Heart left ventricle (tissue), 16 donors: ENCODE measurements at regions not wholly inside any gene's neighbourhood (a gene's known extent, or its start where the extent isn't known, plus 50 kb on each side); places are given as distances from the start of the nearest gene placed in this dataset.
A peak's percentile ranks its signal among the peaks of the same experiment; 100 is the strongest.
"Not testable (repeated sequence)": the region's sequence is repeated elsewhere in the genome, so short reads cannot be mapped to it uniquely, and the experiment has no call there.

ENCODE experiments used
- ATAC-seq, 4 donors: fragments of 200-7000 bp; cut with Tn5 transposase; one replicate each; pipeline ENCODE4 v1.9.1; 2020 to 2022; ENCODE audit warnings: moderate library complexity in 4 of 4, mild to moderate bottlenecking in 3 of 4, moderate number of reproducible peaks in 1 of 4
- DNase-seq, 5 donors: peaks; one replicate each; pipeline ENCODE4 v3.0.0-alpha.2; 2020
- H3K27ac ChIP-seq, 12 donors: fragments of 200-600 bp; sonication (generic) in 4 of 12; one replicate each; pipeline versions ENCODE4 v1.5.0 to v1.8.0; 2016 to 2022; ENCODE audit warnings: mild to moderate bottlenecking in 2 of 12
- H3K27me3 ChIP-seq, 9 donors: fragments of 200-600 bp; sonication (generic) in 2 of 9; one replicate each; pipeline versions ENCODE4 v1.5.1 to v1.8.0; 2016 to 2022; ENCODE audit warnings: mild to moderate bottlenecking in 3 of 9
- H3K36me3 ChIP-seq, 9 donors: fragments of 200-600 bp; sonication (generic) in 2 of 9; one replicate each; pipeline versions ENCODE4 v1.5.0 to v1.8.0; 2018 to 2022; ENCODE audit warnings: mild to moderate bottlenecking in 2 of 9
- H3K4me1 ChIP-seq, 12 donors: fragments of 200-600 bp; sonication (generic) in 4 of 12; one replicate each; pipeline versions ENCODE4 v1.5.0 to v1.8.0; 2016 to 2022; ENCODE audit warnings: mild to moderate bottlenecking in 3 of 12
- H3K4me3 ChIP-seq, 12 donors: fragments of 200-600 bp; sonication (generic) in 4 of 12; one replicate each; pipeline versions ENCODE4 v1.5.0 to v1.8.0; 2017 to 2022; ENCODE audit warnings: mild to moderate bottlenecking in 9 of 12, moderate library complexity in 4 of 12
- H3K9me3 ChIP-seq, 12 donors: fragments of 200-600 bp; sonication (generic) in 4 of 12; one replicate each; pipeline versions ENCODE4 v1.5.0 to v1.8.0; 2016 to 2022; ENCODE audit warnings: mild to moderate bottlenecking in 1 of 12
- POLR2A ChIP-seq, 2 donors: fragments of 450-650 bp; IDR thresholded peaks; one replicate each; pipeline ENCODE4 v1.6.1; 2017; ENCODE audit warnings: antibody characterized with exemption in 2 of 2, mild to moderate bottlenecking in 2 of 2, moderate library complexity in 2 of 2
- WGBS, 4 donors: extraction: QIAGEN DNeasy Blood & Tissue Kit in 2 of 4; methylation state at CpG; one replicate each; pipeline versions ENCODE4 v1.1.5 to v1.1.7; 2013 to 2018; 5-methylcytosine and 5-hydroxymethylcytosine counted together
- intact Hi-C, 10 donors: fragments of 100-400 bp; cut with DNase I; formaldehyde crosslinking; loops; one replicate each; pipeline versions ENCODE4 v1.11.1 to v1.14.2; 2022
- TF ChIP-seq, protein P1 (sequence below), 12 donors: fragments of 200-600 bp; sonication (generic) in 4 of 12; IDR thresholded peaks; one replicate each; pipeline versions ENCODE4 v1.5.0 to v1.8.0; 2018 to 2022; ENCODE audit warnings: antibody characterized with exemption in 12 of 12, mild to moderate bottlenecking in 5 of 12
- donor health status: ischemic (EF 13 %, LVEDD 7.1; RV severe dilation, severe dysfunction).
- donor health status: healthy with polysubstance abuse.
- donor health status: DM: no; HTN: yes; CAD: no.
- donor health status: DM: no; HTN: no; CAD: no.
- donor health status: ischemic (EF 25% LVEDD 6.9; RV normal size, moderate dysfunction).
- donor health status: ischemic (EF 25% LVEDD 5.7; RV mildly dilated, moderate dysfunction).
- donor health status: healthy.
- donor health status: DM: yes; HTN: yes; CAD: no.
- donor health status: ischemic (EF 35%, LVEDD 5.7; RV mildly dilated, moderate dysfunction).
- donor health status: nonischemic (EF 11% LVEDD 7.7; RV severe dilation, severe dysfunction).
- donor health status: DM: yes; HTN: yes; CAD: no.
- donor health status: PGD.
- donor health status: ischemic (EF 29% LVEDD 5.4; RV normal size, mild dysfunction).
- donor health status: nonischemic (EF 23%, LVEDD 6.1; RV moderate dilation, normal function).

DNA sequence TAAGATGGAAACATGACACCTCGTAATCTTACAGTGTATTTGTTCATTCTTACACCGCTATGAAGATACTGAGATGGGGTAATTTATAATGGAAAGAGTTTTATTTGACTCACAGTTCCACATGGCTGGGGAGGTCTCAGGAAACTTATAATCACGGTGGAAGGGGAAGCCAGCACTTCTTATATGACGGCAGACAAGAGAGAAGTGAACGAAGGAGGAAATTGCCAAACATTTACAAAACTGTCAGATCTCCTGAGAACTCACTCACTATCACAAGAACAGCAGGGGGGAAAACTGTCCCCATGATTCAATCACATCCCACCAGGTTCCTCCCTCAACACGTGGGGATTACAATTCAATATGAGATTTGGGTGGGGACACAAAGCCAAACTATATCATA lies 282.3 kb downstream of the HGF start:
- no peaks in the 10 kb centered on the region for H3K36me3 ChIP-seq
- no peak for ATAC-seq
- H3K27ac ChIP-seq, result no peak overlapping the region
- 70 to 82% (median 77%) methylated on average over 6 of the region's 6 CpGs for WGBS, 4 donors
- no peaks in the 10 kb centered on the region for H3K9me3 ChIP-seq
- peaks cover 0 to 19% (median 4%) of the 10 kb centered on the region in 12 donors for H3K4me1 ChIP-seq
- intact Hi-C loops, result loop anchor here in 3 of 10 donors (10.0 kb wide), 5 partner anchors 527 to 1237 kb away; no protein-coding TSS in a partner anchor
- no peak overlapping the region for H3K4me3 ChIP-seq
- H3K27me3 ChIP-seq, result no peaks in the 10 kb centered on the region
- DNase-seq, result no peak
- TF ChIP-seq POLR2A (IDR thresholded peaks at IDR 0.05), result no peak
- TF ChIP-seq, protein P1, sequence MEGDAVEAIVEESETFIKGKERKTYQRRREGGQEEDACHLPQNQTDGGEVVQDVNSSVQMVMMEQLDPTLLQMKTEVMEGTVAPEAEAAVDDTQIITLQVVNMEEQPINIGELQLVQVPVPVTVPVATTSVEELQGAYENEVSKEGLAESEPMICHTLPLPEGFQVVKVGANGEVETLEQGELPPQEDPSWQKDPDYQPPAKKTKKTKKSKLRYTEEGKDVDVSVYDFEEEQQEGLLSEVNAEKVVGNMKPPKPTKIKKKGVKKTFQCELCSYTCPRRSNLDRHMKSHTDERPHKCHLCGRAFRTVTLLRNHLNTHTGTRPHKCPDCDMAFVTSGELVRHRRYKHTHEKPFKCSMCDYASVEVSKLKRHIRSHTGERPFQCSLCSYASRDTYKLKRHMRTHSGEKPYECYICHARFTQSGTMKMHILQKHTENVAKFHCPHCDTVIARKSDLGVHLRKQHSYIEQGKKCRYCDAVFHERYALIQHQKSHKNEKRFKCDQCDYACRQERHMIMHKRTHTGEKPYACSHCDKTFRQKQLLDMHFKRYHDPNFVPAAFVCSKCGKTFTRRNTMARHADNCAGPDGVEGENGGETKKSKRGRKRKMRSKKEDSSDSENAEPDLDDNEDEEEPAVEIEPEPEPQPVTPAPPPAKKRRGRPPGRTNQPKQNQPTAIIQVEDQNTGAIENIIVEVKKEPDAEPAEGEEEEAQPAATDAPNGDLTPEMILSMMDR (IDR thresholded peaks at IDR 0.05), result no peak

DNA sequence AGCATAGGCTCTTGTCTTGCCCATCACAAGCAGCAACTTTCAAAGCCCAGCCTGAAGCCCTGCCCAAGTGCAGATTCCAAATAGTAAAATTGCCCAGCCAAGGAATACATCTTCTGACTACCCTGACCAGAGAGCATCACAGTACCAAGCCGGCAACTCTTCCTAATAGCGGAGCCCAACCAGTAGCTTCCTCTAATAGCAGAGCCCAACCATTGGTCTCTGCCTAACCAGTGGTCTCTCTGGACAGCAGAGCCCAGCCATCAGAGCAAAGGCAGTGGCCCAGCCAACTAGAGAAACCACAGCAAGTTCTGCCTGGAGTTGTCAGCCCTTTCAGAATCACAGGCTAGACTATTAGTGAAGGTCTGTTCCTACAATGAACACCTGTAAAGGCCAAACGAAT lies 285.6 kb downstream of the HGF start:
- 19 to 26% (median 23%) methylated on average over 3 of the region's 3 CpGs for WGBS, 4 donors
- H3K27ac ChIP-seq, result peak overlapping the region in 2 of 12 donors; percentile 4 to 54
- intact Hi-C loops, result loop anchor here in 7 of 10 donors (5.0 to 10.0 kb wide), 8 partner anchors 531 to 1243 kb away; no protein-coding TSS in a partner anchor
- peak; percentile 96 to 99 (median 99) for ATAC-seq
- no peaks in the 10 kb centered on the region for H3K9me3 ChIP-seq
- H3K36me3 ChIP-seq, result no peaks in the 10 kb centered on the region
- no peaks in the 10 kb centered on the region for H3K27me3 ChIP-seq
- peaks cover 0 to 21% (median 4%) of the 10 kb centered on the region in 12 donors for H3K4me1 ChIP-seq
- TF ChIP-seq, protein P1 (IDR thresholded peaks at IDR 0.05), result no peak
- no peak for TF ChIP-seq POLR2A (IDR thresholded peaks at IDR 0.05)
- H3K4me3 ChIP-seq, result no peak overlapping the region
- peak; percentile 61 to 73 (median 68) for DNase-seq

DNA sequence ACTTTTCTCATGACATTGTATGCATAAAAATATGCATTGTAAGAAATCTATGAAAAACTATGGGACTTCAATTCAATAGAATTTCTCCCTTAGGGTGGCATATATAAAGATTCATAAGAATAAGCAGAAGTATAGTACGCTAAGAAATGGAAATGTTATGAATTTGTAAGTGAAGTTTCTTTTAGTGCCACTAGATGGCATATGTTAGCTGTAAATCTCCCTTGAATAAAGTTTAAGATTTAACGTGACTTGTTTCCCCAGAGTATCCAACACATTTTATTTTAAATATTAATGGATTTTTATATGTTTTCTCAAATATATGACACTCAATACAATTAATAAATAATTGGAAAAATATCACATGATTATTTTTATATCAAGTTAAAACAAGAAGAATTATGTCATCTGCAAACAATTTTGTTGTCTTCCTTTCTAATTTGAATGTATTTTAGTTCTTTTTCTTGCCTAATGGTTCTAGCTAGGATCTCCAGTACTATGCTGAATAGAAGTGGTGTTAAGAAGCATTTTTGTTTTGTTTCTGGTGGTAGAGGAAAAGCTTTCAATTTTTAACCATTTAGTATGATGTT lies 287.2 kb downstream of the HGF start:
- Histone ChIP-seq H3K4me3 (no peak overlapping the region), H3K36me3 (no peaks in the 10 kb centered on the region), H3K27ac (no peak overlapping the region), H3K27me3 (no peaks in the 10 kb centered on the region), H3K4me1 (peaks cover 0 to 21% (median 4%) of the 10 kb centered on the region in 12 donors), H3K9me3 (no peaks in the 10 kb centered on the region)
- TF ChIP-seq, protein P1 (IDR thresholded peaks at IDR 0.05), result peak; percentile 51 to 79 (median 70)
- TF ChIP-seq POLR2A (IDR thresholded peaks at IDR 0.05), result no peak
- intact Hi-C loops, result loop anchor here in 7 of 10 donors (5.0 to 10.0 kb wide), 8 partner anchors 532 to 1245 kb away; no protein-coding TSS in a partner anchor
- ATAC-seq, result peak in 1 of 4 donors; percentile 37
- DNase-seq, result no peak
- WGBS, 4 donors, result 1 to 4% (median 3%) methylated on average over 2 of the region's 2 CpGs

DNA sequence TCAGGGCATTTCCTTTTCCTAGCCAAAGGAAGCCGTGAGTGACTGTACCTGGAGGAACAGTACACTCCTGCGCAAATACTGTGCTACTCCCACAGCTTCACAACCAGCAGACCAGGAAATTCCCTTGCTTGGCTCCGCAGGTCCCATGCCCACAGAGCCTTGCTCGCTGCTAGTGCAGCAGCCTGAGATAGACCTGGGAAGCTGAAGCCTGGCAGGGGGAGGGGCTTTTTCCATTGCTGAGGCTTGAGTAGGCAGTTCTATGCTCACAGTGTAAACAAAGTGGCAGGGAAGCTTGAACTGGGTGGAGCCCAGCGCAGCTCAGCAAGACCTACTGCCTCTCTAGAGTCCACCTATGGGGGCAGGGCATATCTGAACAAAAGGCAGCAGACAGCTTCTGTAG lies 291.2 kb downstream of the HGF start:
- intact Hi-C loops, result no loop called here
- Histone ChIP-seq H3K27me3 (no peaks in the 10 kb centered on the region), H3K27ac (no peak overlapping the region), H3K4me3 (no peak overlapping the region), H3K36me3 (no peaks in the 10 kb centered on the region), H3K4me1 (peaks cover 0 to 12% (median 0%) of the 10 kb centered on the region in 12 donors), H3K9me3 (no peaks in the 10 kb centered on the region)
- 66 to 88% (median 79%) methylated on average over 1 to 5 of the region's 5 CpGs for WGBS, 4 donors
- no peak for TF ChIP-seq POLR2A (IDR thresholded peaks at IDR 0.05)
- TF ChIP-seq, protein P1 (IDR thresholded peaks at IDR 0.05), result no peak
- DNase-seq, result no peak
- ATAC-seq, result no peak

DNA sequence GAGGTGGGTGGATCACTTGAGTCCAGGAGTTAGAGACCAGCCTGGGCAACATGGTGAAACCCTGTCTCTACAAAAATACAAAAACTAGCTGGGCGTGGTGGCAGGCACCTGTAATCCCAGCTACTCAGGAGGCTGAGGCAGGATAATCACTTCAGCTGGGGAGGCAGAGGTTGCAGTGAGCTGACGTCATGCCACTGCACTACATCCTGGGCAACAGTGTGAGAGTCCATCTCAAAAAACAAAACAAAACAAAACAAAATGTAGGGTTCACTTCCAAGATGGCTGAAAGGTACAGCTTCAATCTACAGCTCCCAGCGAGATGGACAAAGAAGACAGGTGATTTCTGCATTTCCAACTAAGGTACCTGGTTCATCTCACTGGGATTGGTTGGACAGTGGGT lies 291.6 kb downstream of the HGF start:
- intact Hi-C loops, H3K4me3 ChIP-seq, H3K4me1 ChIP-seq, H3K27ac ChIP-seq, DNase-seq, H3K9me3 ChIP-seq, H3K27me3 ChIP-seq, H3K36me3 ChIP-seq, ATAC-seq: not testable (repeated sequence)
- 56 to 84% (median 70%) methylated on average over 3 of the region's 3 CpGs for WGBS, 4 donors
